HCT116 (cell line): ENCODE measurements at regions not wholly inside any gene's neighbourhood (a gene's known extent, or its start where the extent isn't known, plus 50 kb on each side); places are given as distances from the start of the nearest gene placed in this dataset.

Experiments
- ATAC-seq: fragments of 200-7000 bp; cut with Tn5 transposase; 2 replicates; pipeline ENCODE4 v1.9.1; 2020; ENCODE audit warnings: mild to moderate bottlenecking, moderate library complexity
- BruUV-seq: library from RNA; stranded (reverse); fragments of 400-500 nt; replicated peaks from 2 replicates; lab custom pipeline; 2021; lab: Mats Ljungman, UMichigan
- CTCF ChIA-PET: fragments of 300-600 bp; sonication (Branson Sonifier 250); formaldehyde crosslinking; loops from one replicate; lab custom pipeline; 2021; ENCODE audit warnings: antibody characterized with exemption; lab: Charles Lee
- POLR2A ChIA-PET: fragments of 300-600, 350-600 bp; sonication (Branson Sonifier 250); formaldehyde crosslinking; loops from one replicate; lab custom pipeline; 2021; ENCODE audit warnings: antibody characterized with exemption; lab: Charles Lee
- RAD21 ChIA-PET, 2 experiments: fragments of 300-600 bp; sonication (Branson Sonifier 250); formaldehyde crosslinking; loops; one replicate each; lab custom pipeline; 2023; ENCODE audit warnings: low total read pairs in 2 of 2; ENCODE audit not compliant: uncharacterized antibody in 2 of 2, unreplicated experiment in 2 of 2, low non-redundant PET in 1 of 2; lab: Charles Lee
- DNase-seq: peaks from one replicate; pipeline ENCODE4 v3.0.0-alpha.2; 2010; ENCODE audit warnings: low read depth, low spot score
- H2AFZ ChIP-seq: fragments of 200-600 bp; shearing (Covaris generic), sonication (generic); 2 replicates; pipeline ENCODE4 v1.6.1; 2017; ENCODE audit warnings: low read depth, mixed run types, mixed read lengths, antibody characterized with exemption, low read length; ENCODE audit not compliant: poor library complexity, severe bottlenecking
- H3K27ac ChIP-seq: 2 replicates; pipeline ENCODE4 v1.5.1; 2012; ENCODE audit warnings: low read depth, low read length
- H3K27me3 ChIP-seq: fragments of 200-600 bp; sonication (generic); 2 replicates; pipeline ENCODE4 v1.6.1; 2016; ENCODE audit warnings: mixed run types, low read length, mixed read lengths; ENCODE audit not compliant: insufficient read depth
- H3K36me3 ChIP-seq, 2 experiments: fragments of 200-500 bp in 1 of 2; fragments of 200-600 bp in 1 of 2; sonication (Bioruptor generic) in 1 of 2; sonication (generic) in 1 of 2; 2 replicates each; pipeline versions ENCODE4 v1.5.1 to v1.6.1; 2014 to 2016; ENCODE audit warnings: low read length in 2 of 2, inconsistent platforms in 1 of 2, mixed read lengths in 1 of 2, mixed run types in 1 of 2; ENCODE audit not compliant: insufficient read depth in 2 of 2, control insufficient read depth in 1 of 2
- H3K4me1 ChIP-seq, 2 experiments: fragments of 200-600 bp in 1 of 2; sonication (generic) in 1 of 2; 2 replicates each; pipeline versions ENCODE4 v1.5.1 to v1.6.1; 2012 to 2017; ENCODE audit warnings: low read length in 2 of 2, inconsistent platforms in 1 of 2, mild to moderate bottlenecking in 1 of 2, mixed read lengths in 1 of 2, mixed run types in 1 of 2, moderate library complexity in 1 of 2; ENCODE audit not compliant: insufficient read depth in 2 of 2, control insufficient read depth in 1 of 2
- H3K4me2 ChIP-seq: fragments of 200-600 bp; sonication (generic); 2 replicates; pipeline ENCODE4 v1.6.1; 2017; ENCODE audit warnings: mixed run types, low read length, mixed read lengths
- H3K4me3 ChIP-seq, 2 experiments: fragments of 200-600 bp in 1 of 2; sonication (generic) in 1 of 2; replicated peaks in 1 of 2; 2 replicates each; pipeline ENCODE4 v1.5.1; 2011 to 2016; ENCODE audit warnings: low read length in 2 of 2, control low read depth in 1 of 2, low read depth in 1 of 2, mild to moderate bottlenecking in 1 of 2, mixed read lengths in 1 of 2, mixed run types in 1 of 2
- H3K79me2 ChIP-seq: fragments of 200-600 bp; sonication (generic); 2 replicates; pipeline ENCODE4 v1.6.1; 2017; ENCODE audit warnings: mild to moderate bottlenecking, mixed run types, low read length, moderate library complexity, mixed read lengths; ENCODE audit not compliant: insufficient read depth
- H3K9ac ChIP-seq: fragments of 200-600 bp; sonication (generic); 2 replicates; pipeline ENCODE4 v1.6.1; 2016; ENCODE audit warnings: low read length, mixed read lengths
- H3K9me2 ChIP-seq: fragments of 200-600 bp; sonication (generic), shearing (Covaris generic); 2 replicates; pipeline ENCODE4 v1.6.1; 2017; ENCODE audit warnings: mixed run types, mild to moderate bottlenecking, moderate library complexity; ENCODE audit not compliant: insufficient read depth
- H3K9me3 ChIP-seq, 2 experiments: fragments of 200-500 bp in 1 of 2; fragments of 200-600 bp in 1 of 2; sonication (Bioruptor generic) in 1 of 2; sonication (generic) in 1 of 2; 2 replicates each; pipeline ENCODE4 v1.6.1; 2014 to 2017; ENCODE audit warnings: low read length in 2 of 2, mixed read lengths in 2 of 2, inconsistent platforms in 1 of 2, low read depth in 1 of 2, mild to moderate bottlenecking in 1 of 2, mixed run types in 1 of 2, moderate library complexity in 1 of 2; ENCODE audit not compliant: control insufficient read depth in 1 of 2, insufficient read depth in 1 of 2
- H4K20me1 ChIP-seq: fragments of 200-600 bp; sonication (generic), shearing (Covaris generic); 2 replicates; pipeline ENCODE4 v1.6.1; 2017; ENCODE audit warnings: mixed run types, mild to moderate bottlenecking, moderate library complexity; ENCODE audit not compliant: insufficient read depth
- ELF1 ChIP-seq: IDR thresholded peaks from 2 replicates; pipeline ENCODE4 v1.6.1; 2012; ENCODE audit warnings: low read depth, borderline replicate concordance
- EZH2phosphoT487 ChIP-seq: fragments of 200-600 bp; IDR thresholded peaks from 2 replicates; pipeline ENCODE4 v1.6.1; 2018; ENCODE audit warnings: antibody characterized with exemption, borderline replicate concordance
- FOSL1 ChIP-seq: IDR thresholded peaks from 2 replicates; pipeline ENCODE4 v1.6.1; 2012; ENCODE audit warnings: low read depth
- JUND ChIP-seq: IDR thresholded peaks from 2 replicates; pipeline ENCODE4 v1.6.1; 2012
- MAX ChIP-seq: IDR thresholded peaks from 2 replicates; pipeline ENCODE4 v1.6.1; 2012
- RAD21 ChIP-seq: IDR thresholded peaks from 2 replicates; pipeline ENCODE4 v1.6.1; 2012; ENCODE audit warnings: low read depth, mild to moderate bottlenecking
- REST ChIP-seq: IDR thresholded peaks from 2 replicates; pipeline ENCODE4 v1.6.1; 2012; ENCODE audit warnings: low read depth
- SP1 ChIP-seq: IDR thresholded peaks from 2 replicates; pipeline ENCODE4 v1.6.1; 2012; ENCODE audit warnings: low read depth
- ZFX ChIP-seq: fragments of 450-650 bp; IDR thresholded peaks from 2 replicates; pipeline ENCODE4 v1.6.1; 2017
- intact Hi-C: fragments of 100-400 bp; cut with micrococcal nuclease; formaldehyde crosslinking; loops from 2 replicates; pipeline ENCODE4 v1.10.0; 2022
- TF ChIP-seq, protein P1 (sequence below), 3 experiments: fragments of 200-600 bp in 1 of 3; sonication (generic) in 1 of 3; IDR thresholded peaks in 2 of 3; conservative IDR thresholded peaks in 1 of 3; 2 replicates each; pipeline ENCODE4 v1.5.1; 2012 to 2017; ENCODE audit warnings: low read depth in 2 of 3, low read length in 2 of 3, antibody characterized with exemption in 1 of 3, borderline replicate concordance in 1 of 3, control low read depth in 1 of 3, mild to moderate bottlenecking in 1 of 3, mixed read lengths in 1 of 3, mixed run types in 1 of 3, moderate library complexity in 1 of 3; ENCODE audit not compliant: insufficient read depth in 1 of 3

GRCh38 chr14:85057221-85057620 is 472.7 kb upstream of the FLRT2 start:
- Histone ChIP-seq H3K27me3 (no peaks in the 10 kb centered on the region), H3K36me3 (no peaks in the 10 kb centered on the region), H3K9me3 (peaks cover 15 to 36% of the 10 kb centered on the region in 2 experiments; a peak in 2 of 4 replicates), H4K20me1 (no peaks in the 10 kb centered on the region), H3K27ac (no peak overlapping the region), H2AFZ (no peak overlapping the region), H3K79me2 (no peaks in the 10 kb centered on the region), H3K4me3 (no peak overlapping the region), H3K4me1 (no peaks in the 10 kb centered on the region), H3K9ac (no peak overlapping the region), H3K4me2 (no peak overlapping the region), H3K9me2 (no peaks in the 10 kb centered on the region)
- ChIA-PET POLR2A (no interaction called here), CTCF (no interaction called here), RAD21 (no interaction called here)
- ATAC-seq, result no peak
- no TSS peak for BruUV-seq
- intact Hi-C loops, result no loop called here
- TF ChIP-seq ZFX (no peak), MAX (no peak), JUND (no peak), SP1 (no peak), REST (no peak), ELF1 (no peak), RAD21 (no peak), EZH2phosphoT487 (no peak), FOSL1 (no peak)
- TF ChIP-seq, protein P1, sequence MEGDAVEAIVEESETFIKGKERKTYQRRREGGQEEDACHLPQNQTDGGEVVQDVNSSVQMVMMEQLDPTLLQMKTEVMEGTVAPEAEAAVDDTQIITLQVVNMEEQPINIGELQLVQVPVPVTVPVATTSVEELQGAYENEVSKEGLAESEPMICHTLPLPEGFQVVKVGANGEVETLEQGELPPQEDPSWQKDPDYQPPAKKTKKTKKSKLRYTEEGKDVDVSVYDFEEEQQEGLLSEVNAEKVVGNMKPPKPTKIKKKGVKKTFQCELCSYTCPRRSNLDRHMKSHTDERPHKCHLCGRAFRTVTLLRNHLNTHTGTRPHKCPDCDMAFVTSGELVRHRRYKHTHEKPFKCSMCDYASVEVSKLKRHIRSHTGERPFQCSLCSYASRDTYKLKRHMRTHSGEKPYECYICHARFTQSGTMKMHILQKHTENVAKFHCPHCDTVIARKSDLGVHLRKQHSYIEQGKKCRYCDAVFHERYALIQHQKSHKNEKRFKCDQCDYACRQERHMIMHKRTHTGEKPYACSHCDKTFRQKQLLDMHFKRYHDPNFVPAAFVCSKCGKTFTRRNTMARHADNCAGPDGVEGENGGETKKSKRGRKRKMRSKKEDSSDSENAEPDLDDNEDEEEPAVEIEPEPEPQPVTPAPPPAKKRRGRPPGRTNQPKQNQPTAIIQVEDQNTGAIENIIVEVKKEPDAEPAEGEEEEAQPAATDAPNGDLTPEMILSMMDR (IDR thresholded peaks at IDR 0.05 in 2 of 3, conservative IDR thresholded peaks at IDR 0.05 in 1 of 3; ENCODE audit: borderline replicate concordance in 1 of 3, insufficient read depth in 1 of 3, low read depth in 2 of 3, low read length in 2 of 3), result no peak
- TF ChIP-seq, all 23 proteins: peak for 0
- DNase-seq, result no peak
